ENCODE measurements at regions not wholly inside any gene's neighbourhood (a gene's known extent, or its start where the extent isn't known, plus 50 kb on each side); places are given as distances from the start of the nearest gene placed in this dataset.

- Histone ChIP-seq H3K4me1 (ENCODE audit: insufficient read depth, low read length) (no peaks in the 10 kb centered on the region), H3K23me2 (ENCODE audit: insufficient read length, low read depth, low read length, poor library complexity, severe bottlenecking) (no peaks in the 10 kb centered on the region), H3K23ac (ENCODE audit: insufficient read length, low read depth, low read length) (no peak overlapping the region), H3K27me3 (ENCODE audit: insufficient read depth, low read length) (no peaks in the 10 kb centered on the region), H3K27ac (ENCODE audit: insufficient read length, low read depth, low read length) (no peak overlapping the region), H2AK5ac (ENCODE audit: insufficient read length, low read length) (no peak overlapping the region), H2AFZ (ENCODE audit: low read length) (no peak overlapping the region), H2BK20ac (ENCODE audit: low read depth, low read length, poor library complexity, severe bottlenecking) (no peak overlapping the region), H3K14ac (ENCODE audit: insufficient read depth, low read length) (no peak overlapping the region), H4K20me1 (ENCODE audit: control insufficient read depth, insufficient read depth, insufficient read length) (no peaks in the 10 kb centered on the region), H3T11ph (ENCODE audit: low read length) (no peak overlapping the region), H3K9me3 (ENCODE audit: control insufficient read depth, low read depth, low read length) (peaks cover 8% of the 10 kb centered on the region), H2BK15ac (ENCODE audit: low read depth, low read length) (no peak overlapping the region), H3K56ac (ENCODE audit: insufficient read length, low read depth, low read length) (no peak overlapping the region), H3K18ac (ENCODE audit: insufficient read length, low read depth, low read length) (no peak overlapping the region), H4K91ac (ENCODE audit: insufficient read length, low read depth, low read length) (no peak overlapping the region), H3K4ac (ENCODE audit: low read depth, low read length) (no peak overlapping the region), H3K9ac (ENCODE audit: extremely low read depth, insufficient read length, low read length) (no peak overlapping the region), H4K8ac (replicated peaks; ENCODE audit: insufficient read length, low read depth, low read length) (no peak overlapping the region), H3K79me1 (ENCODE audit: insufficient read depth, low read depth, low read length, poor library complexity, severe bottlenecking) (no peaks in the 10 kb centered on the region), H4K5ac (ENCODE audit: insufficient read length, low read depth, low read length) (no peak overlapping the region), H3K4me2 (ENCODE audit: insufficient read depth, insufficient read length, low read length) (no peak overlapping the region), H2BK120ac (ENCODE audit: low read depth, low read length, poor library complexity, severe bottlenecking) (no peak overlapping the region), H2BK5ac (ENCODE audit: insufficient read length, low read length) (no peak overlapping the region), H2BK12ac (ENCODE audit: insufficient read length, low read depth, low read length) (no peak overlapping the region), H3K79me2 (ENCODE audit: insufficient read depth, low read length) (no peaks in the 10 kb centered on the region)
- peaks cover 14 to 22% (median 20%) of the 10 kb centered on the region in 3 experiments for H3K36me3 Mint-ChIP-seq (ENCODE audit: insufficient read depth in 1 of 3, low read depth in 3 of 3)
- TF ChIP-seq CTCF (conservative IDR thresholded peaks at IDR 0.05) = no peak
- peaks cover 22 to 26% of the 10 kb centered on the region in 2 experiments for H3K9me3 Mint-ChIP-seq
- WGBS (ENCODE audit: extremely low coverage, insufficient read length, low lambda C conversion rate) = no CpG with 5 or more reads among the region's 1 CpG
- no peaks in the 10 kb centered on the region for H3K27me3 Mint-ChIP-seq (ENCODE audit: low read depth)
- H3K4me3 Mint-ChIP-seq = no peak overlapping the region
- no peak for DNase-seq
- no peak overlapping the region for H3K27ac Mint-ChIP-seq
- H3K4me1 Mint-ChIP-seq = peaks cover 10 to 12% of the 10 kb centered on the region in 2 experiments
Observed at GRCh38 chr18:51933903-51934302, 406.1 kb upstream of the DCC start.
